Upper lobe of left lung (tissue), 6 donors: ENCODE measurements at regions not wholly inside any gene's neighbourhood (a gene's known extent, or its start where the extent isn't known, plus 50 kb on each side); places are given as distances from the start of the nearest gene placed in this dataset.

Experiments
- ATAC-seq, 2 donors: fragments of 200-7000 bp; cut with Tn5 transposase; one replicate each; pipeline ENCODE4 v1.9.1; 2022; ENCODE audit warnings: mild to moderate bottlenecking in 2 of 2, moderate library complexity in 2 of 2; ENCODE audit not compliant: low FRiP score in 2 of 2
- DNase-seq, 2 donors: peaks; one replicate each; pipeline ENCODE4 v3.0.0-alpha.2; 2019 to 2020
- H3K27ac ChIP-seq, 4 donors: fragments of 200-600 bp; sonication (generic); one replicate each; pipeline ENCODE4 v1.5.1; 2016 to 2019
- H3K27me3 ChIP-seq, 4 donors: fragments of 200-600 bp; sonication (generic); one replicate each; pipeline ENCODE4 v1.5.1; 2017 to 2019
- H3K36me3 ChIP-seq, 4 donors: fragments of 200-600 bp; sonication (generic); one replicate each; pipeline ENCODE4 v1.5.1; 2016 to 2019
- H3K4me1 ChIP-seq, 4 donors: fragments of 200-600 bp; sonication (generic); one replicate each; pipeline ENCODE4 v1.5.1; 2018 to 2019
- H3K4me3 ChIP-seq, 4 donors: fragments of 200-600 bp; sonication (generic); one replicate each; pipeline ENCODE4 v1.5.1; 2017 to 2019; ENCODE audit warnings: mild to moderate bottlenecking in 2 of 4, moderate library complexity in 1 of 4
- H3K9me3 ChIP-seq, 4 donors: fragments of 200-600 bp; sonication (generic); one replicate each; pipeline ENCODE4 v1.5.1; 2018 to 2019
- EP300 ChIP-seq, 4 donors: sonication (generic); formaldehyde crosslinking; IDR thresholded peaks; one replicate each; pipeline ENCODE4 v1.5.1; 2017; ENCODE audit warnings: antibody characterized with exemption in 4 of 4, control low read depth in 2 of 4
- POLR2A ChIP-seq, 4 donors: fragments of 450-650 bp; IDR thresholded peaks; one replicate each; pipeline ENCODE4 v1.5.1; 2016 to 2017; ENCODE audit warnings: antibody characterized with exemption in 4 of 4, mild to moderate bottlenecking in 2 of 4
- POLR2AphosphoS5 ChIP-seq, 2 donors: sonication (generic); formaldehyde crosslinking; IDR thresholded peaks; one replicate each; pipeline ENCODE4 v1.5.1; 2017; ENCODE audit warnings: antibody characterized with exemption in 2 of 2
- WGBS, 2 donors: methylation state at CpG; one replicate each; pipeline ENCODE4 v1.1.5; 2017 to 2018; 5-methylcytosine and 5-hydroxymethylcytosine counted together
- TF ChIP-seq, protein P1 (sequence below), 6 experiments: fragments of 450-650 bp in 4 of 6; fragments of 200-600 bp in 2 of 6; sonication (generic) in 2 of 6; IDR thresholded peaks; one replicate each; pipeline ENCODE4 v1.5.1; 2016 to 2019; ENCODE audit warnings: antibody characterized with exemption in 6 of 6
- donor health status: DM: no; HTN: no; CAD: no; lungs with moderate emphysema.
- donor health status: DM: no; HTN: yes; CAD: no; lungs with severe emphysema.

DNA sequence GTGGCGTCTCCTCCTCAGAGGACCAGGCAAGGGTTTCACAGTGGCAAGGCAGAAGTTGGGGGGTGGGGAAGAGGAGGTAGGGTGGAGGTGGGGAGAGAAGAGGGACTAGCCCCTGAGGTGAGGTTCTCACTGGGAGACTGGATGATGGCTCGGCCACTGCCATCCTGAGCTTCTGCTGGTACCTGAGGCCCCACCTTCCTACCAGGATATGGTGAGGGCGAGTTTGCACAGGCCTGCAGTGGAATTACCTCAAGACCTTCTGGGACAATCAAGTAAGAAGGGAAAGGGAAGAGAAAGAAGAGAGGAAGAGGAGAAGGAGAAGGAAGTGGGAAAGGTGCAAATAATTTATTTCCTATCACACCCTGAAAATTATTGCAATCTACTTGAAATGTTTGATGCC lies 111.8 kb upstream of the GDF10 start:
- H3K27ac ChIP-seq: no peak overlapping the region
- TF ChIP-seq, protein P1, sequence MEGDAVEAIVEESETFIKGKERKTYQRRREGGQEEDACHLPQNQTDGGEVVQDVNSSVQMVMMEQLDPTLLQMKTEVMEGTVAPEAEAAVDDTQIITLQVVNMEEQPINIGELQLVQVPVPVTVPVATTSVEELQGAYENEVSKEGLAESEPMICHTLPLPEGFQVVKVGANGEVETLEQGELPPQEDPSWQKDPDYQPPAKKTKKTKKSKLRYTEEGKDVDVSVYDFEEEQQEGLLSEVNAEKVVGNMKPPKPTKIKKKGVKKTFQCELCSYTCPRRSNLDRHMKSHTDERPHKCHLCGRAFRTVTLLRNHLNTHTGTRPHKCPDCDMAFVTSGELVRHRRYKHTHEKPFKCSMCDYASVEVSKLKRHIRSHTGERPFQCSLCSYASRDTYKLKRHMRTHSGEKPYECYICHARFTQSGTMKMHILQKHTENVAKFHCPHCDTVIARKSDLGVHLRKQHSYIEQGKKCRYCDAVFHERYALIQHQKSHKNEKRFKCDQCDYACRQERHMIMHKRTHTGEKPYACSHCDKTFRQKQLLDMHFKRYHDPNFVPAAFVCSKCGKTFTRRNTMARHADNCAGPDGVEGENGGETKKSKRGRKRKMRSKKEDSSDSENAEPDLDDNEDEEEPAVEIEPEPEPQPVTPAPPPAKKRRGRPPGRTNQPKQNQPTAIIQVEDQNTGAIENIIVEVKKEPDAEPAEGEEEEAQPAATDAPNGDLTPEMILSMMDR (IDR thresholded peaks at IDR 0.05): no peak
- TF ChIP-seq POLR2AphosphoS5 (IDR thresholded peaks at IDR 0.05) (no peak), EP300 (IDR thresholded peaks at IDR 0.05) (no peak), POLR2A (IDR thresholded peaks at IDR 0.05) (no peak)
- H3K4me1 ChIP-seq: no peaks in the 10 kb centered on the region
- 80 to 88% methylated on average over 3 of the region's 3 CpGs for WGBS, 2 donors
- DNase-seq (no peak), ATAC-seq (no peak)
- no peaks in the 10 kb centered on the region for H3K27me3 ChIP-seq
- no peak overlapping the region for H3K4me3 ChIP-seq
- no peaks in the 10 kb centered on the region for H3K36me3 ChIP-seq
- no peaks in the 10 kb centered on the region for H3K9me3 ChIP-seq

DNA sequence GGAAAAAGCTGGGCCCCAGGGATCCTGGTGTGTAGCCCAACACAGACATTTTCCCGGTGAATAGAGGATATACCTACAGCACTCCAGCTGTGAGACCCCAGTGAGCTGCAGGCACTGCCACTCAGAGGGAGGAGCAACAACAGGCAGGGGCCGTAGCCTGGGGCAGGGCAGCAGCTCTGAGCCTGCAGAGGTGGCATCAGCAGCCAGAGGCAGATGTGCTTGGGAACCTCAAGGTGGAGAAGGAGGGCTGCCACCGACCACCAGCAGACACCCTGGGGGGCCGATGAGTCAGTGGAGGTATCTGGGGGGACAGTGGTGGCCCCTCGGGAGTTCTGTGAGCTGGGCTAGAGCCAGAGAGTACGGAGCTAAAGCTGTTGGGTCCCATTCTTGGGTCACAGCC lies 110.2 kb upstream of the GDF10 start:
- TF ChIP-seq POLR2AphosphoS5 (IDR thresholded peaks at IDR 0.05): no peak
- TF ChIP-seq, protein P1 (IDR thresholded peaks at IDR 0.05): no peak
- no peak for TF ChIP-seq EP300 (IDR thresholded peaks at IDR 0.05)
- TF ChIP-seq POLR2A (IDR thresholded peaks at IDR 0.05): no peak
- Histone ChIP-seq H3K9me3 (no peaks in the 10 kb centered on the region), H3K27ac (no peak overlapping the region), H3K27me3 (no peaks in the 10 kb centered on the region), H3K4me3 (no peak overlapping the region), H3K4me1 (no peaks in the 10 kb centered on the region), H3K36me3 (no peaks in the 10 kb centered on the region)
- WGBS, 2 donors: 44 to 84% methylated on average over 1 to 6 of the region's 6 CpGs
- DNase-seq (peak in 1 of 2 donors; percentile 37), ATAC-seq (no peak)

- no peak for DNase-seq
- Histone ChIP-seq H3K4me3 (no peak overlapping the region), H3K27me3 (no peaks in the 10 kb centered on the region), H3K9me3 (no peaks in the 10 kb centered on the region), H3K36me3 (no peaks in the 10 kb centered on the region), H3K27ac (no peak overlapping the region), H3K4me1 (no peaks in the 10 kb centered on the region)
- no peak for TF ChIP-seq EP300 (IDR thresholded peaks at IDR 0.05)
- TF ChIP-seq POLR2AphosphoS5 (IDR thresholded peaks at IDR 0.05): no peak
- TF ChIP-seq POLR2A (IDR thresholded peaks at IDR 0.05): no peak
- no peak for ATAC-seq
- WGBS, 2 donors: 76 to 77% methylated on average over 5 of the region's 5 CpGs
Measured at GRCh38 chr10:47190301-47190700, 109.7 kb upstream of the GDF10 start.

GRCh38 chr10:47190802-47191450 lies 109.1 kb upstream of the GDF10 start:
- H3K9me3 ChIP-seq: no peaks in the 10 kb centered on the region
- H3K4me1 ChIP-seq: no peaks in the 10 kb centered on the region
- H3K27me3 ChIP-seq: no peaks in the 10 kb centered on the region
- H3K27ac ChIP-seq: no peak overlapping the region
- H3K4me3 ChIP-seq: no peak overlapping the region
- no peaks in the 10 kb centered on the region for H3K36me3 ChIP-seq
- ATAC-seq (no peak), DNase-seq (no peak)
- 87 to 91% methylated on average over 4 to 5 of the region's 5 CpGs for WGBS, 2 donors
- TF ChIP-seq, protein P1 (IDR thresholded peaks at IDR 0.05): no peak
- no peak for TF ChIP-seq EP300 (IDR thresholded peaks at IDR 0.05)
- TF ChIP-seq POLR2AphosphoS5 (IDR thresholded peaks at IDR 0.05): no peak
- TF ChIP-seq POLR2A (IDR thresholded peaks at IDR 0.05): no peak

DNA sequence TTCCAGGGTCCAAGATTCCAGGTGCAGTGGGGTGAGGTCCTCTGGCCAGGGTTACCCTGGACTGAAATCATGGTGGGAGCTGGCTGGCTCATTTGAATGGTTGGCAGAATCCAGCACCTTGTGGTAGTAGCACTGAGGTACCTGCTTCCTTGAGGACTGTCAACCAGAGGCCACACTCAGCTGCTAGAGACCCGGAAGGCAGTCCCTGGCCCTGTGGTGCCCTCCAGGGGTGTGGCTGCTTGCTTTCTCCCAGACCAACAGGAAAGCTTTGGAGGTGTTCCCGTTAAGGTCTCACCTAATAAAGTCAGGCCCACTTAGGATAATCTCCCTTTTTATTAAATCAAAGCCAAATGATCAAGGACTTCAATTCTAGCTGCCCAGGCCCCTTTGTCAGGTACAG lies 107.7 kb upstream of the GDF10 start:
- no peak overlapping the region for H3K4me3 ChIP-seq
- WGBS, 2 donors: 69 to 76% methylated on average over 2 of the region's 2 CpGs
- ATAC-seq: no peak
- TF ChIP-seq POLR2AphosphoS5 (IDR thresholded peaks at IDR 0.05) (no peak), EP300 (IDR thresholded peaks at IDR 0.05) (no peak), POLR2A (IDR thresholded peaks at IDR 0.05) (no peak)
- TF ChIP-seq, protein P1 (IDR thresholded peaks at IDR 0.05): no peak
- no peaks in the 10 kb centered on the region for H3K27me3 ChIP-seq
- H3K36me3 ChIP-seq: no peaks in the 10 kb centered on the region
- no peaks in the 10 kb centered on the region for H3K9me3 ChIP-seq
- H3K27ac ChIP-seq: no peak overlapping the region
- no peaks in the 10 kb centered on the region for H3K4me1 ChIP-seq
- no peak for DNase-seq
